ENCODE measurements at regions not wholly inside any gene's neighbourhood (a gene's known extent, or its start where the extent isn't known, plus 50 kb on each side); places are given as distances from the start of the nearest gene placed in this dataset.
A peak's percentile ranks its signal among the peaks of the same experiment; 100 is the strongest.

DNA sequence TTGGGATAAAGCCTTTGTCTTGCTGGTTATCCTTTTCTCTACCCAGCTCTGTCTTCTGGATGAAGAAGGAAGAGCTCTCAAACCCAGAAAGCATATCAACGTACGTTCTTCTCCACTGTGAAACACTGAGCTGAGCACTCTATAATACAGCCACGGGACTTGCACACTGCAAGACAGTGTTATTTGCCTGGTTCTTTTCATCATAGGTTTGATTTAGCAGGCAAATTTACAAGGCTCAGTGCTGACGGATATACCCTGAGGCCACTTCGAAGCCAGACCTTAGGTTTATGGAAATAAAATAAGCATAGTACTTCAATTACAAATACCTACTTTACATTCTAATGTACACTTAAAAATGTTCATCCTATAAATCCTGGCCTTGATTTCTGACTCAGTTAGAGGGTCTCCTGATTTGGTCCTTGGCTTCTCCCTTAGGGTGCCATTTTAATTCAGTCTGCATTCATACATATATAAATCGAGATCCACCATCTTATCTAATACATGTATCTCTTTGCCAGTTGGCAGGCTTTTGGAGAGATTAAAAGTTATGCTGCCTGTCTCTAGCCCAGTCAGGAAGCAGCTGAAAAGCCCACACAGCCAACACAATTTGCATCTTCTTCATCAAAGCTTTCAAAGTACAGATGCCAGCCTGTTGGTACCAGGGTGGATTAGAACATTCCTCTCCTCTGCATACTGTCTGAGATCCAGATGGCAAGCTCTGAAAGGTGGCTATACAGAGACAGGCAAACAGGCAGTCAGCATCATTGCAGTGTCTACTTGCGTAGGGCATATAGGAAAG lies 194.4 kb downstream of the DEPDC1B start:
- Histone ChIP-seq H3K9me3 (replicated peaks; ENCODE audit: control insufficient read depth, insufficient read depth, low read length) (peaks cover 3% of the 10 kb centered on the region; the same call in 2 of the 3 replicates), H4K20me1 (ENCODE audit: control insufficient read depth, insufficient read depth) (no peaks in the 10 kb centered on the region), H3K79me2 (ENCODE audit: control insufficient read depth, insufficient read depth, low read length) (no peaks in the 10 kb centered on the region; the same call in 1 of the 2 replicates), H3K9ac (ENCODE audit: control insufficient read depth, insufficient read depth, low read length) (no peak overlapping the region), H3K4me2 (ENCODE audit: control insufficient read depth, insufficient read depth) (peak overlapping the region; percentile 63), H3K4me1 (ENCODE audit: control insufficient read depth, insufficient read depth, low read length) (peaks cover 28% of the 10 kb centered on the region), H2AFZ (ENCODE audit: control insufficient read depth, low read depth, low read length) (no peak overlapping the region), H3K36me3 (ENCODE audit: control insufficient read depth in 2 of 2, insufficient read depth in 2 of 2, low read length in 1 of 2) (no peaks in the 10 kb centered on the region), H3K4me3 (no peak overlapping the region), H3K27ac (ENCODE audit: control insufficient read depth, insufficient read depth) (peak overlapping the region; percentile 47; the same call in 1 of the 2 replicates), H3K27me3 (replicated peaks in 1 of 2; ENCODE audit: control insufficient read depth in 2 of 2, insufficient read depth in 2 of 2, low read length in 1 of 2) (no peaks in the 10 kb centered on the region)
- ChIA-PET SMC1A (ENCODE audit: uncharacterized antibody, unreplicated experiment) (interaction anchor here (0.6 to 2.1 kb wide), 6 partner anchors 11 to 68 kb away, joined by 3 to 15 read pairs (median 4); no protein-coding TSS in a partner anchor), CTCF (interaction anchor here (1.3 to 2.6 kb wide), 2 partner anchors 11 to 210 kb away, joined by 3 to 10 read pairs; no protein-coding TSS in a partner anchor), POLR2A (interaction anchor here (1.3 kb wide), 1 partner anchor 14 kb away, joined by 3 read pairs; no protein-coding TSS in a partner anchor), RAD21 (ENCODE audit: unreplicated experiment) (interaction anchor here (1.4 to 4.5 kb wide), 4 partner anchors 11 to 17 kb away, joined by 4 to 23 read pairs (median 9); no protein-coding TSS in a partner anchor)
- ATAC-seq (no peak), DNase-seq (ENCODE audit: low read depth, low spot score) (no peak), FAIRE-seq (no peak)
- 89% methylated on average over 7 of the region's 7 CpGs for WGBS (ENCODE audit: insufficient coverage, insufficient replicate concordance, low lambda C conversion rate, missing lambda C conversion rate)
- in situ Hi-C loops (cut with MboI) (no loop called here), intact Hi-C loops (cut with micrococcal nuclease; ENCODE audit: unreplicated experiment) (no loop called here)
- no TSS peak for BruUV-seq (replicated peaks)
- no peak for TF ChIP-seq SRF (IDR thresholded peaks at IDR 0.05; ENCODE audit: low read depth in 2 of 2, low read length in 2 of 2)
- TF ChIP-seq, protein P1, sequence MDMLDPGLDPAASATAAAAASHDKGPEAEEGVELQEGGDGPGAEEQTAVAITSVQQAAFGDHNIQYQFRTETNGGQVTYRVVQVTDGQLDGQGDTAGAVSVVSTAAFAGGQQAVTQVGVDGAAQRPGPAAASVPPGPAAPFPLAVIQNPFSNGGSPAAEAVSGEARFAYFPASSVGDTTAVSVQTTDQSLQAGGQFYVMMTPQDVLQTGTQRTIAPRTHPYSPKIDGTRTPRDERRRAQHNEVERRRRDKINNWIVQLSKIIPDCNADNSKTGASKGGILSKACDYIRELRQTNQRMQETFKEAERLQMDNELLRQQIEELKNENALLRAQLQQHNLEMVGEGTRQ (IDR thresholded peaks at IDR 0.05; ENCODE audit: borderline replicate concordance, low read depth, low read length) = no peak
- TF ChIP-seq LARP7 (IDR thresholded peaks at IDR 0.05) = no peak
- no peak for TF ChIP-seq CBFB (IDR thresholded peaks at IDR 0.05; ENCODE audit: low read depth)
- TF ChIP-seq, protein P2, sequence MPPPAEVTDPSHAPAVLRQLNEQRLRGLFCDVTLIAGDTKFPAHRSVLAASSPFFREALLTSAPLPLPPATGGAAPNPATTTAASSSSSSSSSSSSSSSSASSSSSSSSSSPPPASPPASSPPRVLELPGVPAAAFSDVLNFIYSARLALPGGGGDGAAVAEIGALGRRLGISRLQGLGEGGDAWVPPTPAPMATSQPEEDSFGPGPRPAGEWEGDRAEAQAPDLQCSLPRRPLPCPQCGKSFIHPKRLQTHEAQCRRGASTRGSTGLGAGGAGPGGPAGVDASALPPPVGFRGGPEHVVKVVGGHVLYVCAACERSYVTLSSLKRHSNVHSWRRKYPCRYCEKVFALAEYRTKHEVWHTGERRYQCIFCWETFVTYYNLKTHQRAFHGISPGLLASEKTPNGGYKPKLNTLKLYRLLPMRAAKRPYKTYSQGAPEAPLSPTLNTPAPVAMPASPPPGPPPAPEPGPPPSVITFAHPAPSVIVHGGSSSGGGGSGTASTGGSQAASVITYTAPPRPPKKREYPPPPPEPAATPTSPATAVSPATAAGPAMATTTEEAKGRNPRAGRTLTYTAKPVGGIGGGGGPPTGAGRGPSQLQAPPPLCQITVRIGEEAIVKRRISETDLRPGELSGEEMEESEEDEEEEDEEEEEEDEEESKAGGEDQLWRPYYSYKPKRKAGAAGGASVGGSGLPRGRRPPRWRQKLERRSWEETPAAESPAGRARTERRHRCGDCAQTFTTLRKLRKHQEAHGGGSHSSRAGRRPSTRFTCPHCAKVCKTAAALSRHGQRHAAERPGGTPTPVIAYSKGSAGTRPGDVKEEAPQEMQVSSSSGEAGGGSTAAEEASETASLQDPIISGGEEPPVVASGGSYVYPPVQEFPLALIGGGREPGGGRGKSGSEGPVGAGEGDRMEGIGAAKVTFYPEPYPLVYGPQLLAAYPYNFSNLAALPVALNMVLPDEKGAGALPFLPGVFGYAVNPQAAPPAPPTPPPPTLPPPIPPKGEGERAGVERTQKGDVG (CRISPR knock-in tag; IDR thresholded peaks at IDR 0.05) = no peak
- no peak for TF ChIP-seq FOXM1 (IDR thresholded peaks at IDR 0.05; ENCODE audit: low read depth, low read length)
- no peak for TF ChIP-seq POLR2A (IDR thresholded peaks at IDR 0.05; ENCODE audit: low read depth, low read length)
- TF ChIP-seq, protein P3, sequence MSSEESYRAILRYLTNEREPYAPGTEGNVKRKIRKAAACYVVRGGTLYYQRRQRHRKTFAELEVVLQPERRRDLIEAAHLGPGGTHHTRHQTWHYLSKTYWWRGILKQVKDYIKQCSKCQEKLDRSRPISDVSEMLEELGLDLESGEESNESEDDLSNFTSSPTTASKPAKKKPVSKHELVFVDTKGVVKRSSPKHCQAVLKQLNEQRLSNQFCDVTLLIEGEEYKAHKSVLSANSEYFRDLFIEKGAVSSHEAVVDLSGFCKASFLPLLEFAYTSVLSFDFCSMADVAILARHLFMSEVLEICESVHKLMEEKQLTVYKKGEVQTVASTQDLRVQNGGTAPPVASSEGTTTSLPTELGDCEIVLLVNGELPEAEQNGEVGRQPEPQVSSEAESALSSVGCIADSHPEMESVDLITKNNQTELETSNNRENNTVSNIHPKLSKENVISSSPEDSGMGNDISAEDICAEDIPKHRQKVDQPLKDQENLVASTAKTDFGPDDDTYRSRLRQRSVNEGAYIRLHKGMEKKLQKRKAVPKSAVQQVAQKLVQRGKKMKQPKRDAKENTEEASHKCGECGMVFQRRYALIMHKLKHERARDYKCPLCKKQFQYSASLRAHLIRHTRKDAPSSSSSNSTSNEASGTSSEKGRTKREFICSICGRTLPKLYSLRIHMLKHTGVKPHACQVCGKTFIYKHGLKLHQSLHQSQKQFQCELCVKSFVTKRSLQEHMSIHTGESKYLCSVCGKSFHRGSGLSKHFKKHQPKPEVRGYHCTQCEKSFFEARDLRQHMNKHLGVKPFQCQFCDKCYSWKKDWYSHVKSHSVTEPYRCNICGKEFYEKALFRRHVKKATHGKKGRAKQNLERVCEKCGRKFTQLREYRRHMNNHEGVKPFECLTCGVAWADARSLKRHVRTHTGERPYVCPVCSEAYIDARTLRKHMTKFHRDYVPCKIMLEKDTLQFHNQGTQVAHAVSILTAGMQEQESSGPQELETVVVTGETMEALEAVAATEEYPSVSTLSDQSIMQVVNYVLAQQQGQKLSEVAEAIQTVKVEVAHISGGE (CRISPR knock-in tag; IDR thresholded peaks at IDR 0.05) = no peak
- TF ChIP-seq JUND (IDR thresholded peaks at IDR 0.05; ENCODE audit: low read depth, low read length) = no peak
- TF ChIP-seq NFYA (IDR thresholded peaks at IDR 0.05; ENCODE audit: borderline replicate concordance, low read depth, low read length) = no peak
- TF ChIP-seq SREBF1 (IDR thresholded peaks at IDR 0.05; ENCODE audit: low read length) = no peak
- no peak for TF ChIP-seq ATF7 (IDR thresholded peaks at IDR 0.05; ENCODE audit: low read depth)
- TF ChIP-seq, protein P4, sequence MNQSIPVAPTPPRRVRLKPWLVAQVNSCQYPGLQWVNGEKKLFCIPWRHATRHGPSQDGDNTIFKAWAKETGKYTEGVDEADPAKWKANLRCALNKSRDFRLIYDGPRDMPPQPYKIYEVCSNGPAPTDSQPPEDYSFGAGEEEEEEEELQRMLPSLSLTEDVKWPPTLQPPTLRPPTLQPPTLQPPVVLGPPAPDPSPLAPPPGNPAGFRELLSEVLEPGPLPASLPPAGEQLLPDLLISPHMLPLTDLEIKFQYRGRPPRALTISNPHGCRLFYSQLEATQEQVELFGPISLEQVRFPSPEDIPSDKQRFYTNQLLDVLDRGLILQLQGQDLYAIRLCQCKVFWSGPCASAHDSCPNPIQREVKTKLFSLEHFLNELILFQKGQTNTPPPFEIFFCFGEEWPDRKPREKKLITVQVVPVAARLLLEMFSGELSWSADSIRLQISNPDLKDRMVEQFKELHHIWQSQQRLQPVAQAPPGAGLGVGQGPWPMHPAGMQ (IDR thresholded peaks at IDR 0.05; ENCODE audit: borderline replicate concordance) = no peak
- no peak for TF ChIP-seq POLR2AphosphoS5 (IDR thresholded peaks at IDR 0.05; ENCODE audit: low read length)
- no peak for TF ChIP-seq GABPA (IDR thresholded peaks at IDR 0.05; ENCODE audit: low read depth)
